A549 (cell line): ENCODE measurements at regions not wholly inside any gene's neighbourhood (a gene's known extent, or its start where the extent isn't known, plus 50 kb on each side); places are given as distances from the start of the nearest gene placed in this dataset.

Experiments used
- ATAC-seq, 2 experiments: fragments of 200-7000 bp in 1 of 2; fragments of >200 bp in 1 of 2; cut with Nextera tagmentation in 1 of 2; cut with Tn5 transposase in 1 of 2; 3 replicates each; pipeline versions ENCODE4 v1.8.0 to v1.9.1; 2018 to 2020; ENCODE audit warnings: mild to moderate bottlenecking in 1 of 2, moderate library complexity in 1 of 2
- CTCF ChIA-PET: fragments of 300-600 bp; sonication (Branson Sonifier 250); formaldehyde crosslinking; extraction: SDS; loops from one replicate; lab custom pipeline; 2021; ENCODE audit warnings: antibody characterized with exemption, inconsistent platforms; lab: Yijun Ruan, JAX
- POLR2A ChIA-PET: fragments of 350-600 bp; formaldehyde crosslinking; extraction: SDS; loops from one replicate; lab custom pipeline; 2021; ENCODE audit warnings: antibody characterized with exemption, inconsistent platforms; lab: Yijun Ruan, JAX
- DNase-seq, 2 experiments: peaks; one replicate each; pipeline versions ENCODE4 v3.0.0 to v3.0.0-alpha.2; 2011 to 2016; ENCODE audit warnings: low read depth in 1 of 2, low spot score in 1 of 2
- FAIRE-seq: peaks from 2 replicates; lab custom pipeline; 2011; peaks lifted over from hg19 to GRCh38; lab: Jason Lieb, UNC
- H3K27ac ChIP-seq, 2 experiments: fragments of >200 bp; sonication (Bioruptor Twin); formaldehyde crosslinking; 3 replicates each; pipeline ENCODE4 v1.5.1; 2016 to 2017
- H3K4me1 ChIP-seq: fragments of >200 bp; sonication (Bioruptor Twin); formaldehyde crosslinking; 3 replicates; pipeline ENCODE4 v1.6.1; 2016
- H3K4me2 ChIP-seq: fragments of >200 bp; sonication (Bioruptor Twin); formaldehyde crosslinking; 3 replicates; pipeline ENCODE4 v1.6.1; 2016
- H3K4me3 ChIP-seq: fragments of >200 bp; sonication (Bioruptor Twin); formaldehyde crosslinking; 3 replicates; pipeline ENCODE4 v1.5.1; 2016
- H3K9me3 ChIP-seq: fragments of >200 bp; sonication (Bioruptor Twin); formaldehyde crosslinking; 3 replicates; pipeline ENCODE4 v1.6.1; 2016
- CEBPB ChIP-seq, 2 experiments: fragments of >200 bp in 1 of 2; sonication (Bioruptor Twin) in 1 of 2; formaldehyde crosslinking in 1 of 2; IDR thresholded peaks; 2 replicates each; pipeline ENCODE4 v1.6.1; 2012 to 2016
- CHD2 ChIP-seq: fragments of 150-350 bp; IDR thresholded peaks from 2 replicates; pipeline ENCODE4 v1.6.1; 2014; ENCODE audit warnings: low read length; ENCODE audit not compliant: partially characterized antibody
- FOSB ChIP-seq: fragments of 250-450 bp; sonication (Bioruptor Pico); IDR thresholded peaks from 2 replicates; pipeline ENCODE4 v1.5.0; 2020; ENCODE audit warnings: mild to moderate bottlenecking, moderate library complexity
- FOXS1 ChIP-seq: fragments of 250-450 bp; sonication (Bioruptor Pico); IDR thresholded peaks from 2 replicates; pipeline ENCODE4 v1.5.0; 2020; ENCODE audit warnings: mild to moderate bottlenecking, moderate library complexity
- HOXA7 ChIP-seq: fragments of 250-450 bp; sonication (Bioruptor Pico); IDR thresholded peaks from 2 replicates; pipeline ENCODE4 v1.5.0; 2020; ENCODE audit warnings: mild to moderate bottlenecking, moderate library complexity
- HOXB5 ChIP-seq: fragments of 250-450 bp; sonication (Bioruptor Pico); IDR thresholded peaks from 2 replicates; pipeline ENCODE4 v1.5.0; 2020; ENCODE audit warnings: mild to moderate bottlenecking, moderate library complexity
- KDM5A ChIP-seq: fragments of 200-600 bp; sonication (generic); IDR thresholded peaks from 2 replicates; pipeline ENCODE4 v1.6.1; 2016; ENCODE audit warnings: antibody characterized with exemption, mild to moderate bottlenecking
- MAFK ChIP-seq: fragments of 450-650 bp; IDR thresholded peaks from 2 replicates; pipeline ENCODE4 v1.6.1; 2014; ENCODE audit not compliant: partially characterized antibody
- MAZ ChIP-seq: fragments of 150-350 bp; IDR thresholded peaks from 2 replicates; pipeline ENCODE4 v1.6.1; 2014; ENCODE audit warnings: antibody characterized with exemption, low read depth, low read length, borderline replicate concordance
- NPAS2 ChIP-seq: fragments of 250-450 bp; sonication (Bioruptor Pico); IDR thresholded peaks from 2 replicates; pipeline ENCODE4 v1.8.0; 2022; ENCODE audit warnings: mild to moderate bottlenecking, moderate library complexity, borderline replicate concordance
- NR3C1 ChIP-seq: fragments of >200 bp; sonication (Bioruptor Twin); formaldehyde crosslinking; IDR thresholded peaks from 3 replicates; pipeline ENCODE4 v1.6.1; 2017
- PHF8 ChIP-seq: fragments of 200-600 bp; sonication (generic); IDR thresholded peaks from 2 replicates; pipeline ENCODE4 v1.6.1; 2016; ENCODE audit warnings: low read depth, mild to moderate bottlenecking, antibody characterized with exemption, moderate library complexity, borderline replicate concordance
- RARB ChIP-seq: fragments of 250-450 bp; sonication (Bioruptor Pico); IDR thresholded peaks from 2 replicates; pipeline ENCODE4 v1.8.0; 2021; ENCODE audit warnings: mild to moderate bottlenecking, moderate library complexity
- RFX5 ChIP-seq: fragments of 450-650 bp; IDR thresholded peaks from 2 replicates; pipeline ENCODE4 v1.7.1; 2014; ENCODE audit warnings: antibody characterized with exemption, mild to moderate bottlenecking, moderate library complexity
- SMC3 ChIP-seq: fragments of >200 bp; sonication (Bioruptor Twin); formaldehyde crosslinking; IDR thresholded peaks from 3 replicates; pipeline ENCODE4 v1.6.1; 2018; ENCODE audit warnings: inconsistent platforms
- SREBF2 ChIP-seq: fragments of 450-650 bp; IDR thresholded peaks from 2 replicates; pipeline ENCODE4 v1.6.1; 2014; ENCODE audit warnings: mild to moderate bottlenecking, moderate library complexity
- TFCP2L1 ChIP-seq: fragments of 250-450 bp; sonication (Bioruptor Pico); IDR thresholded peaks from 2 replicates; pipeline ENCODE4 v1.5.0; 2021; ENCODE audit warnings: mild to moderate bottlenecking
- WGBS: methylation state at CpG from one replicate; pipeline ENCODE4 v1.1.6; 2017; ENCODE audit errors: missing lambda C conversion rate; 5-methylcytosine and 5-hydroxymethylcytosine counted together
- TF ChIP-seq, protein P1 (sequence below): fragments of >200 bp; sonication (Bioruptor Twin); formaldehyde crosslinking; IDR thresholded peaks from 3 replicates; pipeline ENCODE4 v1.5.1; 2016
- TF ChIP-seq, protein P2 (sequence below): IDR thresholded peaks from 2 replicates; pipeline ENCODE4 v1.6.1; 2012

DNA sequence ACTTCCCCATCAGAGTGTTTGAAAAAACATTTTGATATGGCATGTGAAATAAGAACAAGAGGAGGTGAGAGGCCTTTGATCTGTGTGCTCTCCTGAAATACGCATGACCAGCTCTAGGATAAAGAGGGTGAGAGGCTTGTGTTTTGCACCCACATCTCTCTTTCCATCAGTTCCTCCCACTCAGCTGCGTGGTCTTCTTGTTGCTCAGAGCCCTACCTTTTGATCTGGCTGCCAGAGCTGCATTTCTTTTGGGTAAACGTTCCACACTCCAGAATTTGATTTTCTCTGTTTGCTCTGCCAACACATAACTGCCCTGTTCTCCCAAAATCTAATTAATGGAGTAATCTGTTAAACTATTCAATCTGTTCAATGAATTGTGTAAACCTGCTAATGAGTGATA, 72.0 kb upstream of the FN1 start (continued):
- no peak for TF ChIP-seq RFX5

DNA sequence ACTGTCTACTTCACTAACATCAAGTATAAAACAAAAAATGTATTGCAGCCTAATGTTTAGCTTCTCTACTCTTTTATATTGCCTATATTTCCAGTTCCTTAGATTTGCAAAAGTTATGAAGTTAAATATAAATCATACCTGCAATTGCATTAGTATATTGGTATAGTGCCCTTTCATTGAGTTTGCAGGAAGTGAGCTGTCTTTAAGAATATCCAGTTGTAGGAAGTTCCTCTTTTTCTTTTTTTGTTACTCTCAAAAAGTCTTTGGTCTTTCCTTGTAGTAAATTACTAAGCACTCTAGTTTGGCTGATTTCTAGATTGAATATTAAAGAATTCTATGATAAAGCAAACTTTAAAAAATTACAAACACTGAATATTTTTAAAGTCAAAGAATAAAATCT, 71.3 kb upstream of the FN1 start:
- ChIA-PET CTCF (interaction anchor here (0.8 kb wide), 1 partner anchor 424 kb away, joined by 3 read pairs; no protein-coding TSS in a partner anchor), POLR2A (no interaction called here)
- TF ChIP-seq, protein P1, sequence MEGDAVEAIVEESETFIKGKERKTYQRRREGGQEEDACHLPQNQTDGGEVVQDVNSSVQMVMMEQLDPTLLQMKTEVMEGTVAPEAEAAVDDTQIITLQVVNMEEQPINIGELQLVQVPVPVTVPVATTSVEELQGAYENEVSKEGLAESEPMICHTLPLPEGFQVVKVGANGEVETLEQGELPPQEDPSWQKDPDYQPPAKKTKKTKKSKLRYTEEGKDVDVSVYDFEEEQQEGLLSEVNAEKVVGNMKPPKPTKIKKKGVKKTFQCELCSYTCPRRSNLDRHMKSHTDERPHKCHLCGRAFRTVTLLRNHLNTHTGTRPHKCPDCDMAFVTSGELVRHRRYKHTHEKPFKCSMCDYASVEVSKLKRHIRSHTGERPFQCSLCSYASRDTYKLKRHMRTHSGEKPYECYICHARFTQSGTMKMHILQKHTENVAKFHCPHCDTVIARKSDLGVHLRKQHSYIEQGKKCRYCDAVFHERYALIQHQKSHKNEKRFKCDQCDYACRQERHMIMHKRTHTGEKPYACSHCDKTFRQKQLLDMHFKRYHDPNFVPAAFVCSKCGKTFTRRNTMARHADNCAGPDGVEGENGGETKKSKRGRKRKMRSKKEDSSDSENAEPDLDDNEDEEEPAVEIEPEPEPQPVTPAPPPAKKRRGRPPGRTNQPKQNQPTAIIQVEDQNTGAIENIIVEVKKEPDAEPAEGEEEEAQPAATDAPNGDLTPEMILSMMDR: no peak
- TF ChIP-seq HOXB5 (no peak), NR3C1 (no peak), MAZ (no peak), SMC3 (no peak)
- TF ChIP-seq, all 56 proteins: peak for 0
- Histone ChIP-seq H3K4me1 (peaks cover 19% of the 10 kb centered on the region), H3K4me3 (no peak overlapping the region), H3K27ac (no peak overlapping the region), H3K4me2 (no peak overlapping the region), H3K9me3 (no peaks in the 10 kb centered on the region)
- ATAC-seq (no peak), FAIRE-seq (no peak), DNase-seq (no peak)

DNA sequence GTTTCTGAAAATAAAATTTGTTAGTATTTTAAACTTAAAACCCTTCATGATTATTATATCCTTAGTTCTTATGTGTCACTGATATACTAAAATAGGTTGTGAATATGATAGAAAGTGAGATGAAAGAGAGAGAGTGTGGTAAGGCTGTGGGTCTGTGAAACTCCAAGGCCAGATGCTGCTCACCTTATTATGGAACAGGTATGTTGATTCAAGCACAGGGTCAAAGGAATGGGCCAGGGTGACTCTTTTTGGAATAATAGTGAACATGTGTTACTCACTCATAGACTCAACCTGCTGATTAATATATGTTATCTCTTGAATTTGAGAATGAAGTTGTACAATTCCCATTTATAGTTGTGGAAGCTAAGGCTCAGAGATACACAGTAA, 70.7 kb upstream of the FN1 start:
- ChIA-PET POLR2A (interaction anchor here (0.6 kb wide), 1 partner anchor 961 kb away, joined by 3 read pairs; no protein-coding TSS in a partner anchor), CTCF (interaction anchor here (0.5 to 0.8 kb wide), 2 partner anchors 22 to 424 kb away, joined by 3 to 4 read pairs; no protein-coding TSS in a partner anchor)
- Histone ChIP-seq H3K4me2 (no peak overlapping the region), H3K27ac (peak overlapping the region; percentile 19 to 32; a peak in 3 of 6 replicates), H3K4me1 (peaks cover 19% of the 10 kb centered on the region), H3K4me3 (no peak overlapping the region), H3K9me3 (no peaks in the 10 kb centered on the region)
- DNase-seq (no peak), ATAC-seq (no peak), FAIRE-seq (no peak)
- TF ChIP-seq CHD2: no peak
- TF ChIP-seq, protein P2, sequence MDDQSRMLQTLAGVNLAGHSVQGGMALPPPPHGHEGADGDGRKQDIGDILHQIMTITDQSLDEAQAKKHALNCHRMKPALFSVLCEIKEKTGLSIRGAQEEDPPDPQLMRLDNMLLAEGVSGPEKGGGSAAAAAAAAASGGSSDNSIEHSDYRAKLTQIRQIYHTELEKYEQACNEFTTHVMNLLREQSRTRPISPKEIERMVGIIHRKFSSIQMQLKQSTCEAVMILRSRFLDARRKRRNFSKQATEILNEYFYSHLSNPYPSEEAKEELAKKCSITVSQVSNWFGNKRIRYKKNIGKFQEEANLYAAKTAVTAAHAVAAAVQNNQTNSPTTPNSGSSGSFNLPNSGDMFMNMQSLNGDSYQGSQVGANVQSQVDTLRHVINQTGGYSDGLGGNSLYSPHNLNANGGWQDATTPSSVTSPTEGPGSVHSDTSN: no peak
- TF ChIP-seq TFCP2L1 (CRISPR knock-in tag): no peak
- TF ChIP-seq KDM5A: no peak
- TF ChIP-seq RARB (CRISPR knock-in tag): no peak
- no peak for TF ChIP-seq FOXS1 (CRISPR knock-in tag)
- TF ChIP-seq FOSB: no peak
- TF ChIP-seq PHF8: no peak
- no peak for TF ChIP-seq SREBF2

DNA sequence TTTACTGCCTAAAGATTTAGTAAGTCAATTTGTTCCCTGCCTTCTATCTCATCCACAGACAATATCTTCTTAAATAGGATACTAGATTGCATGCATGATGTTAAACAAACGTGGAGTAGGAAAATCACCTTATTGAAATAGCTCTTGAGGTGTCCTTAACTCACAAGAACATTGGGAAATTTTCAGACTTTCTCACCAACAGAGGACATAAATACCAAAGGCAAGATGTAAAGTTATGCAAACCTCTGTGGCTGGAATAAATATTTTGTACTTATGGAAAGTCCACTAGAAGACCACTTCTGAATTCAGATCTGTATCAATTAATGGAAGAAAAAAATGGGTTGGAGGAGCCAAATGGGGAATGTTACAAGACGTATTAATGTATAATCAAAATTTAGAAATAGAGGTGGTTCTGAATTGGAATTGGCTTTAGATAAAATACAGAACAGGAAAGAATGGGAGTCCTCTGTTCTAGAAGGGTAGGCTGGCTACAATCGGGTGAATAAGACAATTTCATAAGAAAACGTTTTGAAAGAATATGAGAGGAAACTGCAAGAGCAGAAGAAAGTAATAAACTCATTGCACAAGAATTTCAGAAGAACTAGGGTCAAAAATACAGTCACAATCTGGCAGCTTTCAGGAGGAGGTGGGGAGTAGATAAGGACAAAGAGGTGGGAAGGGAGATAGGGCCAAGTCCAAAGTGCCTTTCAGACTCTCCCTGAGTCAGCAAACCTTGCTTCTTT, 69.3 kb upstream of the FN1 start:
- H3K4me1 ChIP-seq: peaks cover 19% of the 10 kb centered on the region
- no peak overlapping the region for H3K4me3 ChIP-seq
- peak in 1 of 2 experiments; percentile 30 for DNase-seq
- WGBS: 54% methylated on average over 4 of the region's 4 CpGs
- CTCF ChIA-PET: interaction anchor here (0.6 kb wide), 1 partner anchor 205 kb away, joined by 3 read pairs; no protein-coding TSS in a partner anchor
- ATAC-seq: peak in 1 of 2 experiments; percentile 63; a peak in 3 of 6 replicates
- no peaks in the 10 kb centered on the region for H3K9me3 ChIP-seq
- peak overlapping the region; percentile 19 to 35; a peak in 4 of 6 replicates for H3K27ac ChIP-seq
- POLR2A ChIA-PET: no interaction called here
- peak overlapping the region; percentile 19 for H3K4me2 ChIP-seq
- TF ChIP-seq MAFK: peak; percentile 42
- no peak for TF ChIP-seq HOXA7
- no peak for TF ChIP-seq NPAS2 (CRISPR knock-in tag)
- TF ChIP-seq CEBPB (IDR thresholded peaks at IDR 0.05): peak in 1 of 2 experiments; percentile 55; a peak in 1 of 4 replicates
- FAIRE-seq: no peak
